Naive thymus-derived CD8-positive, alpha-beta T cell (primary cell): ENCODE measurements at regions not wholly inside any gene's neighbourhood (a gene's known extent, or its start where the extent isn't known, plus 50 kb on each side); places are given as distances from the start of the nearest gene placed in this dataset.

Source experiments
- ATAC-seq, 2 donors: fragments of 150-1000 bp; cut with Tn5 transposase in 1 of 2; sonication (Bioruptor Pico), chemical (Tn5 transposase) in 1 of 2; 1 replicate in 1 of 2; 2 replicates in 1 of 2; pipeline ENCODE4 v1.10.0; 2021; ENCODE audit warnings: mild to moderate bottlenecking in 2 of 2, moderate library complexity in 2 of 2
- POLR2A ChIA-PET: fragments of 350-600 bp; sonication (Branson Sonifier 250); formaldehyde crosslinking; loops from one replicate; lab custom pipeline; 2021; ENCODE audit warnings: antibody characterized with exemption; lab: Charles Lee
- DNase-seq, 10 donors: peaks; one replicate each; pipeline versions ENCODE4 v3.0.0 to v3.0.0-alpha.2; 2020 to 2022
- H3K27ac Mint-ChIP-seq, 10 donors: one replicate each; pipeline ENCODE4 v1.8.0; 2020 to 2022; ENCODE audit warnings: mild to moderate bottlenecking in 10 of 10, mixed read lengths in 10 of 10, moderate library complexity in 4 of 10, inconsistent platforms in 1 of 10
- H3K27me3 Mint-ChIP-seq, 5 donors: one replicate each; pipeline ENCODE4 v1.8.0; 2021 to 2022; ENCODE audit warnings: mixed read lengths in 5 of 5
- H3K36me3 Mint-ChIP-seq, 3 donors: one replicate each; pipeline ENCODE4 v1.8.0; 2020 to 2022; ENCODE audit warnings: mixed read lengths in 3 of 3, mild to moderate bottlenecking in 2 of 3, inconsistent platforms in 1 of 3
- H3K4me1 Mint-ChIP-seq, 4 donors: one replicate each; pipeline ENCODE4 v1.8.0; 2021 to 2022; ENCODE audit warnings: mixed read lengths in 4 of 4
- H3K4me3 Mint-ChIP-seq, 10 donors: one replicate each; pipeline ENCODE4 v1.8.0; 2020 to 2022; ENCODE audit warnings: mild to moderate bottlenecking in 10 of 10, mixed read lengths in 10 of 10, moderate library complexity in 6 of 10, inconsistent platforms in 1 of 10
- H3K9me3 Mint-ChIP-seq, 9 donors: one replicate each; pipeline ENCODE4 v1.8.0; 2020 to 2022; ENCODE audit warnings: mixed read lengths in 9 of 9, mild to moderate bottlenecking in 3 of 9, inconsistent platforms in 1 of 9, moderate library complexity in 1 of 9

DNA sequence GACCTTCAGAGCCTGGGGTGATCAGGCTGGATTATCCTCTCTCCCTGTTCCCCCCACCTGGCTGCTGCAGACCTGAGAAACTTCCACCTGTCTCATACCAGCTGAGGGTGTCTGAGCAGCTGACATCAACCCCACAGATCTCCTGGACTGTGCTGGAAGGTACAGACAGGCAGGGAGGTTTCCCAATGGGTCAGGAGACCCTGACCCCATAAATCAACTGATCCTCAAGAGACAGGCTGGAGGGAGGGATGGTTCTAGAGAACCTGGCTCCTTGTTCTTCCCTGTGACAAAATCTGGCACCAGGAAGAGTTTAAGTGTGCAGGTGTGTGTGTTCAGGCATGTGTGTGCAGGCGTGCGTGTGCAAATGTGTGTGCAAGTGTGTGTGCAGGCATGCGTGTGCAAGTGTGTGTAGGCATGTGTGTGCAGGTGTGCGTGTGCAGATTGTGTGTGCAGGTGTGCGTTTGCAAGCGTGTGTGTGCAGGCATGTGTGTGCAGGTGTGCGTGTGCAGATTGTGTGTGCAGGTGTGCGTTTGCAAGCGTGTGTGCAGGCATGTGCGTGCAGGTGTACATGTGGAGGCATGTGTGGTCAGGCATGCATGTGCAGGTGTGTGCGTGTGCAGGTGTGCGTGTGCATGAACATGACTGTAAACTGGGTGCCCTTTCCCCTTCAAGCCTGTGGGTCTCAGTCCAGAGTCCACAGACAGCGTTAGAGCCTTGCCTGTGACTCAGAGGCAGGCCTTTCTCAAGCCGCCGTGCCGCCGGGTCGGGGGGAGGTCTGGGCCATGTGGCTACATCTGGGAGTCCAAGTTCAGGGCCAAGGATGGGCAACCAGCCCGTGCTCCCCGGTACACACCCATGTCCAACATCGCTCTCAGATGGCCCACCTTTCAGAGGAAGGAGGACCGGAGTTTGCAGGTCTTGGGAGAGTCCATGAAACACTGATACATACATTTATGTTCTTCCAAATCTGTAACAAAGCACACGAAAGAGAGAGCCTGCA lies 50.1 kb upstream of the ELN start:
- DNase-seq (peak in 1 of 10 donors; percentile 44), ATAC-seq (no peak)
- Mint-ChIP-seq H3K27me3 (peaks cover 3 to 27% (median 19%) of the 10 kb centered on the region in 5 donors), H3K4me1 (peaks cover 0 to 3% (median 0%) of the 10 kb centered on the region in 4 donors), H3K27ac (no peak overlapping the region), H3K36me3 (no peaks in the 10 kb centered on the region), H3K4me3 (no peak overlapping the region), H3K9me3 (peaks cover 0 to 2% (median 0%) of the 10 kb centered on the region in 9 donors)
- POLR2A ChIA-PET: no interaction called here
